ENCODE measurements at regions not wholly inside any gene's neighbourhood (a gene's known extent, or its start where the extent isn't known, plus 50 kb on each side); places are given as distances from the start of the nearest gene placed in this dataset.

- TF ChIP-seq EP300 (IDR thresholded peaks at IDR 0.05) (no peak), CTCF (IDR thresholded peaks at IDR 0.05) (no peak)
Observed at GRCh38 chr11:134670247-134670782, 258.3 kb upstream of the B3GAT1 start.
